WTC11 (cell line): ENCODE measurements at regions not wholly inside any gene's neighbourhood (a gene's known extent, or its start where the extent isn't known, plus 50 kb on each side); places are given as distances from the start of the nearest gene placed in this dataset.

Source experiments
- ATAC-seq: fragments of 200-7000 bp; cut with Tn5 transposase; 2 replicates; pipeline ENCODE4 v1.10.0; 2021; ENCODE audit warnings: mild to moderate bottlenecking, moderate library complexity
- CTCF ChIA-PET: fragments of 300-600 bp; sonication (Branson Sonifier 250); formaldehyde crosslinking; loops from one replicate; lab custom pipeline; 2021; ENCODE audit warnings: antibody characterized with exemption; lab: Charles Lee
- POLR2A ChIA-PET: fragments of 350-600 bp; sonication (Branson Sonifier 250); formaldehyde crosslinking; loops from one replicate; lab custom pipeline; 2021; ENCODE audit warnings: antibody characterized with exemption; lab: Charles Lee
- DNase-seq: peaks from one replicate; pipeline ENCODE4 v3.0.0; 2021; ENCODE audit warnings: low spot score
- H3K27ac Mint-ChIP-seq: 2 replicates; pipeline ENCODE4 v1.8.0; 2021; ENCODE audit warnings: mixed read lengths
- H3K27me3 Mint-ChIP-seq: 2 replicates; pipeline ENCODE4 v1.8.0; 2021; ENCODE audit warnings: low read depth, mild to moderate bottlenecking, moderate library complexity, mixed read lengths
- H3K36me3 Mint-ChIP-seq: 2 replicates; pipeline ENCODE4 v1.8.0; 2021; ENCODE audit warnings: mixed read lengths
- H3K4me1 Mint-ChIP-seq: 2 replicates; pipeline ENCODE4 v1.8.0; 2022; ENCODE audit warnings: mixed read lengths
- H3K4me3 Mint-ChIP-seq: 2 replicates; pipeline ENCODE4 v1.8.0; 2021; ENCODE audit warnings: mild to moderate bottlenecking, moderate library complexity, mixed read lengths
- H3K9me3 Mint-ChIP-seq: 2 replicates; pipeline ENCODE4 v1.8.0; 2021; ENCODE audit warnings: mixed read lengths
- CBFB ChIP-seq: sonication (generic); formaldehyde crosslinking; IDR thresholded peaks from 2 replicates; pipeline ENCODE4 v1.8.1; 2022; ENCODE audit warnings: mild to moderate bottlenecking, low read depth, missing genetic modification reagents
- CREB1 ChIP-seq: sonication (generic); formaldehyde crosslinking; IDR thresholded peaks from 2 replicates; pipeline ENCODE4 v1.8.0; 2023; ENCODE audit warnings: mild to moderate bottlenecking, missing genetic modification reagents
- ERG ChIP-seq: fragments of 250-450 bp; sonication (Bioruptor Pico); IDR thresholded peaks from 2 replicates; pipeline ENCODE4 v1.8.0; 2021; ENCODE audit warnings: mild to moderate bottlenecking
- ETV6 ChIP-seq: sonication (generic); formaldehyde crosslinking; IDR thresholded peaks from 2 replicates; pipeline ENCODE4 v1.8.1; 2022; ENCODE audit warnings: mild to moderate bottlenecking, missing genetic modification reagents
- FOXJ3 ChIP-seq: sonication (generic); formaldehyde crosslinking; IDR thresholded peaks from 2 replicates; pipeline ENCODE4 v1.9.0; 2021; ENCODE audit warnings: missing genetic modification reagents, mild to moderate bottlenecking, borderline replicate concordance
- JAZF1 ChIP-seq: fragments of 250-450 bp; sonication (Bioruptor Pico); IDR thresholded peaks from 2 replicates; pipeline ENCODE4 v1.9.0; 2021; ENCODE audit warnings: moderate library complexity, mild to moderate bottlenecking, inconsistent platforms
- JUN ChIP-seq: sonication (generic); formaldehyde crosslinking; IDR thresholded peaks from 2 replicates; pipeline ENCODE4 v1.8.0; 2023; ENCODE audit warnings: mild to moderate bottlenecking, missing genetic modification reagents
- NFYB ChIP-seq: sonication (generic); formaldehyde crosslinking; conservative IDR thresholded peaks from 2 replicates; pipeline ENCODE4 v1.8.0; 2022; ENCODE audit warnings: low read depth, missing genetic modification reagents
- TEAD1 ChIP-seq: sonication (generic); formaldehyde crosslinking; IDR thresholded peaks from 2 replicates; pipeline ENCODE4 v1.8.0; 2022; ENCODE audit warnings: mild to moderate bottlenecking, missing genetic modification reagents
- TEAD4 ChIP-seq: sonication (generic); formaldehyde crosslinking; IDR thresholded peaks from 2 replicates; pipeline ENCODE4 v1.8.0; 2022; ENCODE audit warnings: mild to moderate bottlenecking, missing genetic modification reagents
- ZBTB43 ChIP-seq: sonication (generic); formaldehyde crosslinking; IDR thresholded peaks from 2 replicates; pipeline ENCODE4 v1.8.1; 2023; ENCODE audit warnings: mild to moderate bottlenecking, missing genetic modification reagents
- ZNF121 ChIP-seq: sonication (generic); formaldehyde crosslinking; IDR thresholded peaks from 2 replicates; pipeline ENCODE4 v1.8.0; 2023; ENCODE audit warnings: missing genetic modification reagents
- ZNF219 ChIP-seq: sonication (generic); formaldehyde crosslinking; IDR thresholded peaks from 2 replicates; pipeline ENCODE4 v1.8.0; 2023; ENCODE audit warnings: missing genetic modification reagents, mild to moderate bottlenecking, borderline replicate concordance
- ZNF281 ChIP-seq: sonication (generic); formaldehyde crosslinking; IDR thresholded peaks from 2 replicates; pipeline ENCODE4 v1.8.0; 2023; ENCODE audit warnings: mild to moderate bottlenecking, missing genetic modification reagents
- ZNF317 ChIP-seq: sonication (generic); formaldehyde crosslinking; IDR thresholded peaks from 2 replicates; pipeline ENCODE4 v1.8.1; 2023; ENCODE audit warnings: low read depth, mild to moderate bottlenecking, moderate library complexity, missing genetic modification reagents, borderline replicate concordance
- ZSCAN18 ChIP-seq: fragments of 250-450 bp; sonication (Bioruptor Pico); IDR thresholded peaks from 2 replicates; pipeline ENCODE4 v2.1.2; 2022; ENCODE audit warnings: mild to moderate bottlenecking, moderate library complexity
- TF ChIP-seq, protein P1 (sequence below): sonication (generic); formaldehyde crosslinking; IDR thresholded peaks from 2 replicates; pipeline ENCODE4 v1.8.1; 2022; ENCODE audit warnings: low read depth, mild to moderate bottlenecking, moderate library complexity, missing genetic modification reagents, borderline replicate concordance
- TF ChIP-seq, protein P2 (sequence below): sonication (generic); formaldehyde crosslinking; conservative IDR thresholded peaks from 2 replicates; pipeline ENCODE4 v1.8.1; 2022; ENCODE audit warnings: mild to moderate bottlenecking, missing genetic modification reagents
- TF ChIP-seq, protein P3 (sequence below): sonication (generic); formaldehyde crosslinking; IDR thresholded peaks from 2 replicates; pipeline ENCODE4 v1.8.1; 2022; ENCODE audit warnings: low read depth, missing genetic modification reagents, borderline replicate concordance

DNA sequence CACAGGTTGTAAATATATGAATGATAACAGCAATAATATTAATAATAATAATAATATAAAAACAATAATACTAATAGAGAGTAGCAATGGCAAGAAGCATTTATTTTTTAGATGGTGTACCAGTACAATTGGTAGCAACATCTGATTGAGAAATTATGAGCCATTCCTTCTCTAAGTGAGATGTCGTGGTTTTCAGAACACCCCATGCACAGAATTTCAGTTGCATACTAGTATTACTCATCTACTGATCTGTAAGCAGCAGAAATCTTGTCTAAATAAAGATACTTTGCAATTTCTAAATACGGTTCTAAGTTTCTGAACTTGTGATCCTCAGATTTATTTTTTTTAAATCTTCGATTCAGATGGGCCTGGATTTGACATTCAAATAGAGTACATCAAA is 788.0 kb upstream of the ATXN8OS start:
- POLR2A ChIA-PET = no interaction called here
- H3K4me1 Mint-ChIP-seq = peaks cover 10% of the 10 kb centered on the region
- CTCF ChIA-PET = no interaction called here
- no peak for DNase-seq
- TF ChIP-seq JAZF1 (CRISPR knock-in tag) (no peak), NFYB (CRISPR knock-in tag) (no peak), ZNF317 (CRISPR knock-in tag) (no peak), ETV6 (CRISPR knock-in tag) (no peak), FOXJ3 (CRISPR knock-in tag) (no peak), TEAD1 (CRISPR knock-in tag) (no peak), CREB1 (CRISPR knock-in tag) (no peak), JUN (CRISPR knock-in tag) (no peak)
- TF ChIP-seq, protein P1, sequence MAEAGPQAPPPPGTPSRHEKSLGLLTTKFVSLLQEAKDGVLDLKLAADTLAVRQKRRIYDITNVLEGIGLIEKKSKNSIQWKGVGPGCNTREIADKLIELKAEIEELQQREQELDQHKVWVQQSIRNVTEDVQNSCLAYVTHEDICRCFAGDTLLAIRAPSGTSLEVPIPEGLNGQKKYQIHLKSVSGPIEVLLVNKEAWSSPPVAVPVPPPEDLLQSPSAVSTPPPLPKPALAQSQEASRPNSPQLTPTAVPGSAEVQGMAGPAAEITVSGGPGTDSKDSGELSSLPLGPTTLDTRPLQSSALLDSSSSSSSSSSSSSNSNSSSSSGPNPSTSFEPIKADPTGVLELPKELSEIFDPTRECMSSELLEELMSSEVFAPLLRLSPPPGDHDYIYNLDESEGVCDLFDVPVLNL (CRISPR knock-in tag) = no peak
- TF ChIP-seq, protein P2, sequence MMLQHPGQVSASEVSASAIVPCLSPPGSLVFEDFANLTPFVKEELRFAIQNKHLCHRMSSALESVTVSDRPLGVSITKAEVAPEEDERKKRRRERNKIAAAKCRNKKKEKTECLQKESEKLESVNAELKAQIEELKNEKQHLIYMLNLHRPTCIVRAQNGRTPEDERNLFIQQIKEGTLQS (CRISPR knock-in tag) = no peak
- no peak overlapping the region for H3K27ac Mint-ChIP-seq
- no peaks in the 10 kb centered on the region for H3K27me3 Mint-ChIP-seq
- no peaks in the 10 kb centered on the region for H3K9me3 Mint-ChIP-seq
- no peak for ATAC-seq
- no peak overlapping the region for H3K4me3 Mint-ChIP-seq
- H3K36me3 Mint-ChIP-seq = no peaks in the 10 kb centered on the region

DNA sequence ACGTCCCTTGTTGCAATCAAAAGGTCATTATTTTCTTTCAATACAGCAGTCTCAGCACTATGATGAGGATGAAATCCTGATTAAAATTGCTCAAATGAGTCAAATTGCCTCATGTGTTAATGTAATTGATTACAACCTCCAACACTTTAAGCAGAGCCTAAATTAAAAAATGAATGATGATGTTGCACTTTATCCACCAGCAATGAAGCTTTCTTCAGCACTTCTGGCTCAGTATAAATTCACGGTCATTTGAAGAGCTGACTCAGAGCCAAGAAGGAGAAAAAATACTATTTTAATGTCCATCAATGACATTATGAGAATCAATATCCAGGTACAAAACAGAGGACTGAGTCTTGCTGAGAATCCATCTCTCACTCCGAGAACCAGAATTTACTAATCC is 792.6 kb upstream of the ATXN8OS start:
- Mint-ChIP-seq H3K4me3 (no peak overlapping the region), H3K27ac (no peak overlapping the region), H3K4me1 (no peaks in the 10 kb centered on the region), H3K27me3 (no peaks in the 10 kb centered on the region), H3K36me3 (no peaks in the 10 kb centered on the region), H3K9me3 (no peaks in the 10 kb centered on the region)
- no peak for DNase-seq
- ATAC-seq = no peak
- ChIA-PET POLR2A (no interaction called here), CTCF (no interaction called here)
- TF ChIP-seq ZSCAN18 (CRISPR knock-in tag) = no peak
- no peak for TF ChIP-seq ZNF281
- no peak for TF ChIP-seq TEAD4 (CRISPR knock-in tag)
- no peak for TF ChIP-seq ZNF121 (CRISPR knock-in tag)
- TF ChIP-seq, protein P3, sequence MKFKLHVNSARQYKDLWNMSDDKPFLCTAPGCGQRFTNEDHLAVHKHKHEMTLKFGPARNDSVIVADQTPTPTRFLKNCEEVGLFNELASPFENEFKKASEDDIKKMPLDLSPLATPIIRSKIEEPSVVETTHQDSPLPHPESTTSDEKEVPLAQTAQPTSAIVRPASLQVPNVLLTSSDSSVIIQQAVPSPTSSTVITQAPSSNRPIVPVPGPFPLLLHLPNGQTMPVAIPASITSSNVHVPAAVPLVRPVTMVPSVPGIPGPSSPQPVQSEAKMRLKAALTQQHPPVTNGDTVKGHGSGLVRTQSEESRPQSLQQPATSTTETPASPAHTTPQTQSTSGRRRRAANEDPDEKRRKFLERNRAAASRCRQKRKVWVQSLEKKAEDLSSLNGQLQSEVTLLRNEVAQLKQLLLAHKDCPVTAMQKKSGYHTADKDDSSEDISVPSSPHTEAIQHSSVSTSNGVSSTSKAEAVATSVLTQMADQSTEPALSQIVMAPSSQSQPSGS (CRISPR knock-in tag) = no peak
- no peak for TF ChIP-seq ERG (CRISPR knock-in tag)
- no peak for TF ChIP-seq ZNF219 (CRISPR knock-in tag)
- no peak for TF ChIP-seq FOXJ3 (CRISPR knock-in tag)
- no peak for TF ChIP-seq CBFB (CRISPR knock-in tag)
- no peak for TF ChIP-seq ZBTB43 (CRISPR knock-in tag)
